Prostate gland (tissue), 2 donors: ENCODE measurements at regions not wholly inside any gene's neighbourhood (a gene's known extent, or its start where the extent isn't known, plus 50 kb on each side); places are given as distances from the start of the nearest gene placed in this dataset.

Experiments used
- DNase-seq: peaks from one replicate; pipeline ENCODE4 v3.0.0-alpha.2; 2019; ENCODE audit warnings: low spot score
- H3K27ac ChIP-seq, 2 donors: fragments of 200-600 bp; sonication (generic); 2 replicates each; pipeline ENCODE4 v1.5.1; 2017 to 2019
- H3K27me3 ChIP-seq: fragments of 200-600 bp; sonication (generic); replicated peaks from 2 replicates; pipeline ENCODE4 v1.5.1; 2019; ENCODE audit not compliant: insufficient read depth
- H3K36me3 ChIP-seq, 2 donors: fragments of 200-600 bp; sonication (generic); 1 replicate in 1 of 2; 2 replicates in 1 of 2; pipeline versions ENCODE4 v1.5.1 to v1.8.1; 2017 to 2019
- H3K4me1 ChIP-seq: fragments of 200-600 bp; sonication (generic); replicated peaks from 2 replicates; pipeline ENCODE4 v1.5.1; 2019
- H3K4me3 ChIP-seq, 2 donors: fragments of 200-600 bp; sonication (generic); 2 replicates each; pipeline ENCODE4 v1.5.1; 2017 to 2019
- H3K9me3 ChIP-seq: fragments of 200-600 bp; sonication (generic); 2 replicates; pipeline ENCODE4 v1.5.1; 2017
- POLR2A ChIP-seq: fragments of 450-650 bp; IDR thresholded peaks from one replicate; pipeline ENCODE4 v1.6.1; 2016; ENCODE audit warnings: antibody characterized with exemption, mild to moderate bottlenecking
- POLR2AphosphoS5 ChIP-seq: sonication (generic); formaldehyde crosslinking; IDR thresholded peaks from one replicate; pipeline ENCODE4 v1.6.1; 2017; ENCODE audit warnings: antibody characterized with exemption
- WGBS: methylation state at CpG from one replicate; pipeline ENCODE4 v1.1.5; 2018; 5-methylcytosine and 5-hydroxymethylcytosine counted together
- intact Hi-C: fragments of 100-400 bp; cut with DNase I; formaldehyde crosslinking; loops from one replicate; pipeline ENCODE4 v1.14.2; 2022
- TF ChIP-seq, protein P1 (sequence below), 4 experiments: fragments of 200-600 bp in 2 of 4; fragments of 450-650 bp in 2 of 4; sonication (generic) in 2 of 4; IDR thresholded peaks; 1 replicate in 3 of 4; 2 replicates in 1 of 4; pipeline ENCODE4 v1.5.1; 2016 to 2019; ENCODE audit warnings: antibody characterized with exemption in 4 of 4, mild to moderate bottlenecking in 2 of 4, moderate library complexity in 2 of 4

DNA sequence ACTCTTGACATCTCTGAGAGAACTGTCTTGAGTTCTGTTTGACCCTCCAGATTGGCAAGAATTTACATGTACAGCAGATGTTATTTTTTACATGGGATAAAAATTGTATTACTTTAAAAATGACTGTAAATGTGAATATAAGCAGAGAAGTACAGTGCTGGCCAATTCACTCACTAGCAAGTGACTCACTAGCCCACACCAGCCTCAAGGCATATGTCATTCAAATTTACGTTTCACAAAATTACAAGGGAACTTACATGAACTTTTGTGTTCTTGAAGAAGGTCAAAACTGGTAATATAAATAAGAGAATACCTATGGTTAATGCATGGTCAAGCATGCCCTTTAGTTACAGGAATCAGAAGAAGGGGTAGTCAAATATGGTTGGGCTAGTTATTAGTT lies 54.0 kb upstream of the HMGCLL1 start:
- Histone ChIP-seq H3K4me1 (no peaks in the 10 kb centered on the region), H3K9me3 (no peaks in the 10 kb centered on the region), H3K27ac (no peak overlapping the region), H3K4me3 (no peak overlapping the region), H3K36me3 (no peaks in the 10 kb centered on the region), H3K27me3 (no peaks in the 10 kb centered on the region)
- 85% methylated on average over 1 of the region's 1 CpG for WGBS
- intact Hi-C loops: no loop called here
- TF ChIP-seq POLR2A (no peak), POLR2AphosphoS5 (no peak)
- TF ChIP-seq, protein P1, sequence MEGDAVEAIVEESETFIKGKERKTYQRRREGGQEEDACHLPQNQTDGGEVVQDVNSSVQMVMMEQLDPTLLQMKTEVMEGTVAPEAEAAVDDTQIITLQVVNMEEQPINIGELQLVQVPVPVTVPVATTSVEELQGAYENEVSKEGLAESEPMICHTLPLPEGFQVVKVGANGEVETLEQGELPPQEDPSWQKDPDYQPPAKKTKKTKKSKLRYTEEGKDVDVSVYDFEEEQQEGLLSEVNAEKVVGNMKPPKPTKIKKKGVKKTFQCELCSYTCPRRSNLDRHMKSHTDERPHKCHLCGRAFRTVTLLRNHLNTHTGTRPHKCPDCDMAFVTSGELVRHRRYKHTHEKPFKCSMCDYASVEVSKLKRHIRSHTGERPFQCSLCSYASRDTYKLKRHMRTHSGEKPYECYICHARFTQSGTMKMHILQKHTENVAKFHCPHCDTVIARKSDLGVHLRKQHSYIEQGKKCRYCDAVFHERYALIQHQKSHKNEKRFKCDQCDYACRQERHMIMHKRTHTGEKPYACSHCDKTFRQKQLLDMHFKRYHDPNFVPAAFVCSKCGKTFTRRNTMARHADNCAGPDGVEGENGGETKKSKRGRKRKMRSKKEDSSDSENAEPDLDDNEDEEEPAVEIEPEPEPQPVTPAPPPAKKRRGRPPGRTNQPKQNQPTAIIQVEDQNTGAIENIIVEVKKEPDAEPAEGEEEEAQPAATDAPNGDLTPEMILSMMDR (IDR thresholded peaks at IDR 0.05): no peak
- DNase-seq: no peak
